Endodermal cell (in vitro differentiated cells): ENCODE measurements at regions not wholly inside any gene's neighbourhood (a gene's known extent, or its start where the extent isn't known, plus 50 kb on each side); places are given as distances from the start of the nearest gene placed in this dataset.

ENCODE experiments used
- DNase-seq: peaks from one replicate; pipeline ENCODE4 v3.0.0-alpha.2; 2017
- H3K27ac ChIP-seq: 2 replicates; pipeline ENCODE4 v1.5.1; 2013; ENCODE audit warnings: mild to moderate bottlenecking, low read depth, low read length, moderate library complexity
- H3K27me3 ChIP-seq: 2 replicates; pipeline ENCODE4 v1.6.1; 2013; ENCODE audit warnings: mild to moderate bottlenecking, low read length, moderate library complexity; ENCODE audit not compliant: insufficient read depth, control insufficient read depth, poor library complexity, severe bottlenecking
- H3K36me3 ChIP-seq: 2 replicates; pipeline ENCODE4 v1.7.0; 2013; ENCODE audit warnings: mild to moderate bottlenecking, low read length, moderate library complexity; ENCODE audit not compliant: control insufficient read depth, insufficient read depth
- H3K4me1 ChIP-seq: one replicate; pipeline ENCODE4 v1.7.0; 2013; ENCODE audit warnings: low read length; ENCODE audit not compliant: control insufficient read depth, insufficient read depth
- H3K4me3 ChIP-seq: 2 replicates; pipeline ENCODE4 v1.5.1; 2013; ENCODE audit warnings: mild to moderate bottlenecking, low read length, moderate library complexity
- H3K9ac ChIP-seq: 2 replicates; pipeline ENCODE4 v1.6.1; 2013; ENCODE audit warnings: mild to moderate bottlenecking, low read length, moderate library complexity; ENCODE audit not compliant: poor library complexity, severe bottlenecking; ENCODE audit errors: extremely low read depth
- H3K9me3 ChIP-seq: 2 replicates; pipeline ENCODE4 v1.6.1; 2013; ENCODE audit warnings: mild to moderate bottlenecking, low read length, moderate library complexity; ENCODE audit not compliant: control insufficient read depth
- H3K27ac Mint-ChIP-seq: 2 replicates; pipeline ENCODE4 v1.8.0; 2020; ENCODE audit warnings: mixed read lengths
- H3K27me3 Mint-ChIP-seq: 2 replicates; pipeline ENCODE4 v1.8.0; 2021; ENCODE audit warnings: mild to moderate bottlenecking, mixed read lengths; ENCODE audit not compliant: insufficient read depth
- H3K36me3 Mint-ChIP-seq: 2 replicates; pipeline ENCODE4 v1.8.0; 2020; ENCODE audit warnings: low read depth, mixed read lengths
- H3K4me1 Mint-ChIP-seq: 2 replicates; pipeline ENCODE4 v1.8.0; 2020; ENCODE audit warnings: mixed read lengths
- H3K4me3 Mint-ChIP-seq: 2 replicates; pipeline ENCODE4 v1.8.0; 2020; ENCODE audit warnings: mild to moderate bottlenecking, moderate library complexity, mixed read lengths
- H3K9me3 Mint-ChIP-seq: 2 replicates; pipeline ENCODE4 v1.8.0; 2020; ENCODE audit warnings: mild to moderate bottlenecking, mixed read lengths
- CTCF ChIP-seq: fragments of 200-600 bp; sonication (generic); conservative IDR thresholded peaks from 2 replicates; pipeline ENCODE4 v1.5.0; 2021; ENCODE audit warnings: antibody characterized with exemption, mild to moderate bottlenecking
- WGBS, 2 experiments: methylation state at CpG; one replicate each; pipeline versions ENCODE4 v1.1.5 to v1.1.7; 2013; ENCODE audit warnings: missing lambda C conversion rate in 2 of 2, mixed read lengths in 1 of 2; ENCODE audit not compliant: insufficient coverage in 1 of 2, insufficient read length in 1 of 2; 5-methylcytosine and 5-hydroxymethylcytosine counted together

GRCh38 chr9:2367970-2368369 lies 253.6 kb upstream of the VLDLR start:
- DNase-seq, result peak; percentile 82

GRCh38 chr9:2373648-2374047 lies 247.9 kb upstream of the VLDLR start:
- no peak overlapping the region for H3K27ac Mint-ChIP-seq
- peaks cover 27% of the 10 kb centered on the region for H3K9me3 ChIP-seq
- H3K4me1 ChIP-seq, result no peaks in the 10 kb centered on the region
- no peak overlapping the region for H3K27ac ChIP-seq
- WGBS, 2 experiments, result 67 to 84% methylated on average over 1 to 2 of the region's 2 CpGs
- peaks cover 29% of the 10 kb centered on the region for H3K9me3 Mint-ChIP-seq
- H3K36me3 ChIP-seq, result no peaks in the 10 kb centered on the region
- no peaks in the 10 kb centered on the region for H3K27me3 ChIP-seq
- no peaks in the 10 kb centered on the region for H3K4me1 Mint-ChIP-seq
- no peak overlapping the region for H3K9ac ChIP-seq
- no peak overlapping the region for H3K4me3 Mint-ChIP-seq
- H3K4me3 ChIP-seq, result no peak overlapping the region
- peaks cover 2% of the 10 kb centered on the region for H3K27me3 Mint-ChIP-seq
- DNase-seq, result no peak
- no peaks in the 10 kb centered on the region for H3K36me3 Mint-ChIP-seq
- TF ChIP-seq CTCF, result no peak

More at GRCh38 chr9:2367970-2368369, 253.6 kb upstream of the VLDLR start:
- H3K4me3 Mint-ChIP-seq, result no peak overlapping the region
- 89% methylated on average over 1 of the region's 1 CpG; no CpG with 5 or more reads in 1 of the 2 experiments for WGBS, 2 experiments
- H3K4me1 ChIP-seq, result no peaks in the 10 kb centered on the region
- peaks cover 2% of the 10 kb centered on the region for H3K27me3 Mint-ChIP-seq
- H3K27ac ChIP-seq, result no peak overlapping the region
- no peaks in the 10 kb centered on the region for H3K36me3 ChIP-seq
- H3K4me3 ChIP-seq, result no peak overlapping the region
- TF ChIP-seq CTCF, result peak; percentile 77
- H3K4me1 Mint-ChIP-seq, result peaks cover 1% of the 10 kb centered on the region
- H3K9me3 Mint-ChIP-seq, result peaks cover 1% of the 10 kb centered on the region
- H3K27ac Mint-ChIP-seq, result no peak overlapping the region
- H3K9ac ChIP-seq, result no peak overlapping the region
- no peaks in the 10 kb centered on the region for H3K9me3 ChIP-seq
- no peaks in the 10 kb centered on the region for H3K36me3 Mint-ChIP-seq
- H3K27me3 ChIP-seq, result no peaks in the 10 kb centered on the region

GRCh38 chr9:2375114-2375513 lies 246.5 kb upstream of the VLDLR start:
- Histone ChIP-seq H3K4me1 (no peaks in the 10 kb centered on the region), H3K27me3 (no peaks in the 10 kb centered on the region), H3K4me3 (no peak overlapping the region), H3K36me3 (no peaks in the 10 kb centered on the region), H3K9ac (no peak overlapping the region), H3K27ac (no peak overlapping the region), H3K9me3 (peaks cover 27% of the 10 kb centered on the region)
- H3K36me3 Mint-ChIP-seq, result no peaks in the 10 kb centered on the region
- DNase-seq, result no peak
- no peak overlapping the region for H3K27ac Mint-ChIP-seq
- no peaks in the 10 kb centered on the region for H3K4me1 Mint-ChIP-seq
- no peak overlapping the region for H3K4me3 Mint-ChIP-seq
- 80% methylated on average over 1 of the region's 2 CpGs; no CpG with 5 or more reads in 1 of the 2 experiments for WGBS, 2 experiments
- H3K27me3 Mint-ChIP-seq, result peaks cover 2% of the 10 kb centered on the region
- no peak for TF ChIP-seq CTCF
- H3K9me3 Mint-ChIP-seq, result peaks cover 29% of the 10 kb centered on the region
